ENCODE measurements at regions not wholly inside any gene's neighbourhood (a gene's known extent, or its start where the extent isn't known, plus 50 kb on each side); places are given as distances from the start of the nearest gene placed in this dataset.

DNA sequence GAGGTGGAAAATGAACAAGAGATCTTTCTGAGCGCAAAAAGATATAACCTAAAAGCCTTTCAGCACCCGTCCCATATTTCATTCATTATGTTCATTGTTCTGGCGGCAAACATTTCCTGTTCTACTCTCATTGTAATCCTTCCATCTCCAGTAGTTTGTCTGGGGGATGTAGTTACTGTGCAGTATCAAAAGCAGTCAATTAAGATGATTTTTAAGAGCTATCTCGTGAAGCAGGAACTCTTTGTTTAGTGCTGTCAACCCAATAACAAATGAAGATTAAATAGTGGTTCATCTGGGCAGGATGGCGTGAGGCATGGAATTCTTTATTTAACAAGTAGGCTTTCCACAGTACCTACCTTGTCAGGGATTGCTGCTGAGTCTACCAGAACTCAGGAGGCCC, 876.7 kb downstream of the HACE1 start:
- Histone ChIP-seq H3K9me3 (ENCODE audit: low read length) (no peaks in the 10 kb centered on the region), H3K79me2 (ENCODE audit: insufficient read depth, low read length) (no peaks in the 10 kb centered on the region), H3K4me2 (ENCODE audit: low read depth, low read length) (no peak overlapping the region), H3K4me3 (replicated peaks in 1 of 3; ENCODE audit: insufficient read depth in 1 of 3, low read depth in 2 of 3, low read length in 3 of 3) (no peak overlapping the region), H3K4me1 (ENCODE audit: insufficient read depth, low read length) (no peaks in the 10 kb centered on the region), H3K36me3 (replicated peaks in 1 of 2; ENCODE audit: control insufficient read depth in 1 of 2, insufficient read depth in 2 of 2, low read length in 2 of 2) (no peaks in the 10 kb centered on the region), H3K9ac (ENCODE audit: insufficient read depth, low read depth, low read length) (no peak overlapping the region), H3K27me3 (ENCODE audit: control insufficient read depth in 1 of 2, insufficient read depth in 2 of 2, low read length in 2 of 2) (no peaks in the 10 kb centered on the region; a peak in 1 of 5 replicates), H3K27ac (ENCODE audit: extremely low read length, insufficient read depth, low read length) (no peak overlapping the region), H2AFZ (ENCODE audit: low read length) (no peak overlapping the region), H4K20me1 (ENCODE audit: insufficient read depth, low read length) (no peaks in the 10 kb centered on the region)
- ChIA-PET POLR2A (no interaction called here), CTCF (ENCODE audit: low intra/inter-chr PET ratio, low total read pairs) (no interaction called here)
- no peak for ATAC-seq
- TF ChIP-seq, protein P1, sequence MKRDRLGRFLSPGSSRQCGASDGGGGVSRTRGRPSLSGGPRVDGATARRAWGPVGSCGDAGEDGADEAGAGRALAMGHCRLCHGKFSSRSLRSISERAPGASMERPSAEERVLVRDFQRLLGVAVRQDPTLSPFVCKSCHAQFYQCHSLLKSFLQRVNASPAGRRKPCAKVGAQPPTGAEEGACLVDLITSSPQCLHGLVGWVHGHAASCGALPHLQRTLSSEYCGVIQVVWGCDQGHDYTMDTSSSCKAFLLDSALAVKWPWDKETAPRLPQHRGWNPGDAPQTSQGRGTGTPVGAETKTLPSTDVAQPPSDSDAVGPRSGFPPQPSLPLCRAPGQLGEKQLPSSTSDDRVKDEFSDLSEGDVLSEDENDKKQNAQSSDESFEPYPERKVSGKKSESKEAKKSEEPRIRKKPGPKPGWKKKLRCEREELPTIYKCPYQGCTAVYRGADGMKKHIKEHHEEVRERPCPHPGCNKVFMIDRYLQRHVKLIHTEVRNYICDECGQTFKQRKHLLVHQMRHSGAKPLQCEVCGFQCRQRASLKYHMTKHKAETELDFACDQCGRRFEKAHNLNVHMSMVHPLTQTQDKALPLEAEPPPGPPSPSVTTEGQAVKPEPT (CRISPR knock-in tag; IDR thresholded peaks at IDR 0.05; ENCODE audit: low read depth): no peak
- TF ChIP-seq, protein P2, sequence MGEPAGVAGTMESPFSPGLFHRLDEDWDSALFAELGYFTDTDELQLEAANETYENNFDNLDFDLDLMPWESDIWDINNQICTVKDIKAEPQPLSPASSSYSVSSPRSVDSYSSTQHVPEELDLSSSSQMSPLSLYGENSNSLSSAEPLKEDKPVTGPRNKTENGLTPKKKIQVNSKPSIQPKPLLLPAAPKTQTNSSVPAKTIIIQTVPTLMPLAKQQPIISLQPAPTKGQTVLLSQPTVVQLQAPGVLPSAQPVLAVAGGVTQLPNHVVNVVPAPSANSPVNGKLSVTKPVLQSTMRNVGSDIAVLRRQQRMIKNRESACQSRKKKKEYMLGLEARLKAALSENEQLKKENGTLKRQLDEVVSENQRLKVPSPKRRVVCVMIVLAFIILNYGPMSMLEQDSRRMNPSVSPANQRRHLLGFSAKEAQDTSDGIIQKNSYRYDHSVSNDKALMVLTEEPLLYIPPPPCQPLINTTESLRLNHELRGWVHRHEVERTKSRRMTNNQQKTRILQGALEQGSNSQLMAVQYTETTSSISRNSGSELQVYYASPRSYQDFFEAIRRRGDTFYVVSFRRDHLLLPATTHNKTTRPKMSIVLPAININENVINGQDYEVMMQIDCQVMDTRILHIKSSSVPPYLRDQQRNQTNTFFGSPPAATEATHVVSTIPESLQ (CRISPR knock-in tag; conservative IDR thresholded peaks at IDR 0.05): no peak
- TF ChIP-seq ZNF264 (CRISPR knock-in tag; IDR thresholded peaks at IDR 0.05) (no peak), EEA1 (CRISPR knock-in tag; IDR thresholded peaks at IDR 0.05; ENCODE audit: borderline replicate concordance) (no peak), FLYWCH1 (CRISPR knock-in tag; IDR thresholded peaks at IDR 0.05) (no peak), NONO (IDR thresholded peaks at IDR 0.05) (no peak), NONO (CRISPR knock-in tag; conservative IDR thresholded peaks at IDR 0.05) (no peak), PCBP2 (optimal IDR thresholded peaks at IDR 0.05; ENCODE audit: low read depth, low read length, poor library complexity, severe bottlenecking) (no peak), NFIB (CRISPR knock-in tag; IDR thresholded peaks at IDR 0.05; ENCODE audit: borderline replicate concordance) (no peak), ZNF136 (CRISPR knock-in tag; IDR thresholded peaks at IDR 0.05; ENCODE audit: low read depth) (no peak), SALL2 (CRISPR knock-in tag; IDR thresholded peaks at IDR 0.05) (no peak), HOXA7 (CRISPR knock-in tag; IDR thresholded peaks at IDR 0.05) (no peak), ATAD3A (CRISPR knock-in tag; IDR thresholded peaks at IDR 0.05) (no peak), POGZ (CRISPR knock-in tag; IDR thresholded peaks at IDR 0.05) (no peak), NR2C2 (CRISPR knock-in tag; IDR thresholded peaks at IDR 0.05; ENCODE audit: borderline replicate concordance) (no peak), ZNF430 (CRISPR knock-in tag; IDR thresholded peaks at IDR 0.05) (no peak), ZNF616 (CRISPR knock-in tag; IDR thresholded peaks at IDR 0.05; ENCODE audit: low read depth) (no peak), RBFOX2 (IDR thresholded peaks at IDR 0.05; ENCODE audit: low read depth, low read length) (no peak)
- no peak for DNase-seq (ENCODE audit: low spot score)
- no peak for FAIRE-seq
- intact Hi-C loops (cut with micrococcal nuclease; ENCODE audit: unreplicated experiment): no loop called here
- in situ Hi-C loops (cut with HindIII; ENCODE audit: extremely low pct_ligation_motif_present, low pct_unique_long_range_greater_than_20kb): no loop called here
- 1% methylated on average over 5 of the region's 5 CpGs for WGBS (ENCODE audit: low lambda C conversion rate)
- BruUV-seq (replicated peaks): no TSS peak

Measured in HepG2 (cell line).